ENCODE measurements at regions not wholly inside any gene's neighbourhood (a gene's known extent, or its start where the extent isn't known, plus 50 kb on each side); places are given as distances from the start of the nearest gene placed in this dataset.

- no peak for TF ChIP-seq POLR2A (IDR thresholded peaks at IDR 0.05)
- no peak for TF ChIP-seq POLR2AphosphoS5 (IDR thresholded peaks at IDR 0.05)
Measured at GRCh38 chr18:1425679-1426078, 521.0 kb downstream of the ADCYAP1 start.

Measured in breast epithelium (tissue), 3 donors.